Neuron (in vitro differentiated cells): ENCODE measurements at regions not wholly inside any gene's neighbourhood (a gene's known extent, or its start where the extent isn't known, plus 50 kb on each side); places are given as distances from the start of the nearest gene placed in this dataset.
"Not testable (repeated sequence)": the region's sequence is repeated elsewhere in the genome, so short reads cannot be mapped to it uniquely, and the experiment has no call there.

Experiments
- H2AFZ ChIP-seq: one replicate; pipeline ENCODE4 v1.6.1; 2013; ENCODE audit warnings: low read depth, mild to moderate bottlenecking, inconsistent platforms, low read length, moderate library complexity
- H3K27me3 ChIP-seq: one replicate; pipeline ENCODE4 v1.6.1; 2013; ENCODE audit warnings: low read length; ENCODE audit not compliant: insufficient read depth
- H3K36me3 ChIP-seq: one replicate; pipeline ENCODE4 v1.6.1; 2013; ENCODE audit warnings: low read length; ENCODE audit not compliant: insufficient read depth
- H3K4me1 ChIP-seq: one replicate; pipeline ENCODE4 v1.6.1; 2013; ENCODE audit warnings: low read length; ENCODE audit not compliant: insufficient read depth
- H3K4me3 ChIP-seq: 2 replicates; pipeline ENCODE4 v1.5.1; 2013; ENCODE audit warnings: mild to moderate bottlenecking, low read length, moderate library complexity
- H3K9me3 ChIP-seq: one replicate; pipeline ENCODE4 v1.6.1; 2013; ENCODE audit warnings: low read length

DNA sequence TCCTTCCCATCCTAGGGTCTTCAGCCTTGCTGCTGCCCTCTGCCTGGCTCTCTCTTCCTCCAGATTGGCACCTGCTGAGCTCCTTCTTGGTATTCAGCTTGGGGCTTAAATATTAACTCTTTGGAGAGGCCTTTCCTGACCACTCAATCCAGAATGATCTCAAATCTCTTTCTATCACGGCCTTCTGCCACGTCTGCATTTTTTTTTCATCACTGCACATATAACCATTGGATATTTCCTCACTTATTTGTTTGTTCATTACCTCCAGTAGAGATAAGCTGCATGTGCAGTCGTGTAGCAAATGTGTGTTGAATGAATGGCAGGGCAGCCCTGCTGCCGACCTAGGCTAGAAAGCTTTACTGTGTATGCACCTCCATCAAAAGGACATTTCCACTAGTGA is 51.6 kb upstream of the MPP7 start:
- Histone ChIP-seq H3K9me3 (no peaks in the 10 kb centered on the region), H3K36me3 (no peaks in the 10 kb centered on the region), H3K4me3 (no peak overlapping the region), H3K4me1 (no peaks in the 10 kb centered on the region), H2AFZ (no peak overlapping the region), H3K27me3 (no peaks in the 10 kb centered on the region)

DNA sequence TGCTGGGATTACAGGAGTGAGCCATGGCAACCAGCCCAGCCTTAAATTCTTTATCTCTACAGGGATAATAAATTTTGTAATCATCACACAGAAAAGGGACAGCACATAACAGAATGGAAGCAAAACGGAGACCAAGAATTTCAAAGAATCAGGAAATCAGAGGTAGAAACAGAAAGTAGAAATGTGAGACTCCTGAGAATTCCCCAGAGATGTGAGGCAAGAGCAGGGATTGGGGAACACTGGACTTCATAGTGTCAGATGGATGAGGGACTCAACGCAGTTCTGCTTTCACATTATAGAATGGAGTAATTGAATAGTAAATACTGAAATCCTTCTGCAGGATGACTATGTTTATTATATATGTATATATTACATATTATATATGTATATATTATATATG is 52.5 kb upstream of the MPP7 start:
- Histone ChIP-seq H3K27me3 (no peaks in the 10 kb centered on the region), H3K4me1 (no peaks in the 10 kb centered on the region), H3K9me3 (no peaks in the 10 kb centered on the region), H2AFZ (no peak overlapping the region), H3K36me3 (no peaks in the 10 kb centered on the region), H3K4me3 (no peak overlapping the region)

DNA sequence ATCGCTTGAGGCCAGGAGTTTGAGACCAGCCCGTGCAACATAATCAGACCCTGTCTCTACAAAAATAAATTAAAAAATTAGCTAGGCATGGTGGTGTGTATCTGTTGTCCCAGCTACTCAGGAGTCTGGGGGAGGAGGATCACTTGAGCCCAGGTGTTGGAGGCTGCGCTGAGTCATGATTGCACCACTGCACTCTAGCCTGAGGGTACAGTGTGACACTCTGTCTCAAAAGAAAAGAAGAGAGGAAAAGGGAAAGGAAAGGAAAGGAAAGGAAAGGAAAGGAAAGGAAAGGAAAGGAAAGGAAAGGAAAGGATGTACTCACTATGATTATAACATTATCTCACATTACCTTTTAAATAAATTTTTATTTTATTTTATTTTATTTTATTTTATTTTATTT is 56.5 kb upstream of the MPP7 start:
- H3K9me3 ChIP-seq: no peaks in the 10 kb centered on the region
- no peaks in the 10 kb centered on the region for H3K27me3 ChIP-seq
- H3K36me3 ChIP-seq: no peaks in the 10 kb centered on the region
- no peak overlapping the region for H3K4me3 ChIP-seq
- no peak overlapping the region for H2AFZ ChIP-seq
- no peaks in the 10 kb centered on the region for H3K4me1 ChIP-seq

- no peaks in the 10 kb centered on the region for H3K9me3 ChIP-seq
These were observed 57.3 kb upstream of the MPP7 start for GRCh38 chr10:28360175-28360574.

GRCh38 chr10:28363376-28363775 is 60.5 kb upstream of the MPP7 start:
- Histone ChIP-seq H3K27me3 (no peaks in the 10 kb centered on the region), H3K9me3 (no peaks in the 10 kb centered on the region), H3K4me3 (no peak overlapping the region), H3K4me1 (no peaks in the 10 kb centered on the region), H3K36me3 (no peaks in the 10 kb centered on the region), H2AFZ (no peak overlapping the region)

More at GRCh38 chr10:28360175-28360574, 57.3 kb upstream of the MPP7 start:
- no peak overlapping the region for H3K4me3 ChIP-seq
- H3K36me3 ChIP-seq: no peaks in the 10 kb centered on the region
- no peak overlapping the region for H2AFZ ChIP-seq
- H3K27me3 ChIP-seq: no peaks in the 10 kb centered on the region
- no peaks in the 10 kb centered on the region for H3K4me1 ChIP-seq

- no peak overlapping the region for H3K4me3 ChIP-seq
- H3K27me3 ChIP-seq: no peaks in the 10 kb centered on the region
- H3K36me3 ChIP-seq: no peaks in the 10 kb centered on the region
- no peak overlapping the region for H2AFZ ChIP-seq
- peaks cover 2% of the 10 kb centered on the region for H3K9me3 ChIP-seq
- no peaks in the 10 kb centered on the region for H3K4me1 ChIP-seq
These were observed 63.0 kb upstream of the MPP7 start for GRCh38 chr10:28365840-28366239.

- no peaks in the 10 kb centered on the region for H3K4me1 ChIP-seq
- no peak overlapping the region for H2AFZ ChIP-seq
- H3K36me3 ChIP-seq: no peaks in the 10 kb centered on the region
- no peaks in the 10 kb centered on the region for H3K27me3 ChIP-seq
- H3K4me3 ChIP-seq: no peak overlapping the region
- H3K9me3 ChIP-seq: peaks cover 2% of the 10 kb centered on the region
These were observed 64.1 kb upstream of the MPP7 start for GRCh38 chr10:28366994-28367393.

GRCh38 chr10:28367413-28367812 is 64.5 kb upstream of the MPP7 start:
- Histone ChIP-seq H3K4me3 (no peak overlapping the region), H3K27me3 (no peaks in the 10 kb centered on the region), H3K4me1 (no peaks in the 10 kb centered on the region), H3K9me3 (peaks cover 2% of the 10 kb centered on the region), H3K36me3 (no peaks in the 10 kb centered on the region), H2AFZ (no peak overlapping the region)

DNA sequence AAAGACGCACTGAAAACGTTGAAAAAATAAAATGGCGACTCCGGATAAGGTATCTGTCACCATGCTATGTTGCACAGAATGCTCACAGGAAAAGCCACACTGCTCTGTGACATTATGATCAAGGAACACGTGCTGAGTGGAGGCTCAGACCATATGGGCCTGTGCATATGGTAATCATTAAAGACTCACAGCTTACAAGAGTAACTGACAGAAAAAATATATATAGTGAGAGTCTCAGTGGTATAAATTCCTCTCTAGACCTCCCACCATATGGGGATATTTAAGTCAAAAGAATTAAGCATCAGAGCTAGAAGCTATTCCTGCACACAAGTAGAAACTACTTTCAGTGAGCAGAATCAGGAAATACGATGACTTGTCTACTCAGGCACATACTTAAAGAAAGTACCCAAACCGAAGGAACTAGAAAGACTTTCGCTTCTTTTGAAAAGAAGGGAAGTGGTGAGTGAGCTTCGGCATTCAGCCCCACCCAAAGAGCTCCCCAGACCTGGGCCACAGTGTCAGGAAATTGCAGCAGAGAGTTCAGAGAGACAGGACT is 65.1 kb upstream of the MPP7 start:
- H3K27me3 ChIP-seq: no peaks in the 10 kb centered on the region
- H3K4me3 ChIP-seq: no peak overlapping the region
- H2AFZ ChIP-seq: no peak overlapping the region
- H3K36me3 ChIP-seq: no peaks in the 10 kb centered on the region
- H3K9me3 ChIP-seq: peaks cover 2% of the 10 kb centered on the region
- no peaks in the 10 kb centered on the region for H3K4me1 ChIP-seq

- no peak overlapping the region for H2AFZ ChIP-seq
- H3K36me3 ChIP-seq: no peaks in the 10 kb centered on the region
- H3K9me3 ChIP-seq: peaks cover 2% of the 10 kb centered on the region
- H3K4me3 ChIP-seq: no peak overlapping the region
- no peaks in the 10 kb centered on the region for H3K27me3 ChIP-seq
- H3K4me1 ChIP-seq: no peaks in the 10 kb centered on the region
These were observed 67.4 kb upstream of the MPP7 start for GRCh38 chr10:28370107-28370835.

DNA sequence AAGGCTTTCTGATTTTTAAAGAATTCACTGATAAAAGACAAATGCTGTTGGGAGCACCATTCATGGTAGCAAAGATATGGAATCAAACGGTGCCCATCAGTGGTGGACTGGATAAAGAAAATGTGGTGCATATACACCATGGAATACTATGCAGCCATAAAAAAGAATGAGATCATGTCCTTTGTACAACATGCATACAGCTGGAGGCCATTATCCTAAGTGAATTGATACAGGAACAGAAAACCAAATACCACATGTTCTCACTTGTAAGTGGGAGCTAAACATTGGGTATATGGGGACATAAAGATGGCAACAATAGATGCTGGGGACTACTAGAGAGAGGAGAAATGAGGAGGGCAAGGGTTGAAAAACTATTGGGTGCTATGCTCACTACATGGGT is 68.8 kb upstream of the MPP7 start:
- H3K36me3 ChIP-seq, H3K4me3 ChIP-seq, H3K27me3 ChIP-seq, H3K4me1 ChIP-seq, H3K9me3 ChIP-seq, H2AFZ ChIP-seq: not testable (repeated sequence)

DNA sequence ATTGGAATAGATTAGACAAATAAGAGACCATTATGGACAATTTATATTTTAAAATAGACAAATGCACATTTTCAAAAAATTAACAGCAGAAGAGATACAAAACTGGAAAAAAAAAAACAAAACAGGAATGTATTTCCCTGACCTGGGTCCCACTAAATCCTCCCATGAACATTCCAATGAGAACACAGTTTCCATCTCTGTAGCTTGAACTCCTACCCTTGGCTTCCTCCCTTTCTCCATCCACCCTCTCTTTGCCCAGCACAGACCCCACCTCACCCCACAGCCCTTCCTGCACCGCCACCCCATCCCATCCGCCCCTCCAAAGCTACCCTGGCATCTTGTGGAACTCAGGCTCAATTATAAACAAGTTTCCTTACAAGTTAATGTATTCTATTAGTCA is 71.2 kb upstream of the MPP7 start:
- no peak overlapping the region for H3K4me3 ChIP-seq
- peaks cover 2% of the 10 kb centered on the region for H3K9me3 ChIP-seq
- H3K36me3 ChIP-seq: no peaks in the 10 kb centered on the region
- no peaks in the 10 kb centered on the region for H3K27me3 ChIP-seq
- no peak overlapping the region for H2AFZ ChIP-seq
- no peaks in the 10 kb centered on the region for H3K4me1 ChIP-seq

GRCh38 chr10:28375399-28376354 is 72.8 kb upstream of the MPP7 start:
- no peak overlapping the region for H3K4me3 ChIP-seq
- no peaks in the 10 kb centered on the region for H3K4me1 ChIP-seq
- H3K27me3 ChIP-seq: no peaks in the 10 kb centered on the region
- no peaks in the 10 kb centered on the region for H3K36me3 ChIP-seq
- no peak overlapping the region for H2AFZ ChIP-seq
- H3K9me3 ChIP-seq: no peaks in the 10 kb centered on the region
